AML-193 (cell line): ENCODE measurements at regions not wholly inside any gene's neighbourhood (a gene's known extent, or its start where the extent isn't known, plus 50 kb on each side); places are given as distances from the start of the nearest gene placed in this dataset.

ENCODE experiments used
- DNase-seq, 2 experiments: peaks; one replicate each; lab custom pipeline; 2025; lab: John Stamatoyannopoulos, UW

- DNase-seq: no peak
Observed at GRCh38 chr6:41429506-41430504, 94.4 kb downstream of the NCR2 start.

DNA sequence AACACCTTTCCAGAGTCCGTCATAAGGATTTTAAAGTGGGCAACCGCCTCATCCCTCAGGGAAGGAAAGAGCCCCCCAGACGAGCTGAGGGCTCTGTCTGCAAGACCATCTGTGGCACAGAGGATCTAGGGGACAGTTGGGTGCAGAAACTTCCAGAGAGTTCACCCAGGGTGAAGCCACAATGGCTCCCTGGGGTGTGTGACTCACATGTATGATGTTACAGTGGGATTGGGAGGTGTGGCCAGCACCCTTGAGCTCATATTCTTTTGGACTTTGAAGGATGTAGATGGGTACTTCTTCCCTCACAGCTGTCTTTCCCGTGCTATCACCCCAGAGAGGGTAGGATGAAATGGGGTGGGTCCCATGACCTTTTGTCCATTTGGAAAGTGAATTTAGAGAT is 95.5 kb downstream of the NCR2 start:
- no peak for DNase-seq

DNA sequence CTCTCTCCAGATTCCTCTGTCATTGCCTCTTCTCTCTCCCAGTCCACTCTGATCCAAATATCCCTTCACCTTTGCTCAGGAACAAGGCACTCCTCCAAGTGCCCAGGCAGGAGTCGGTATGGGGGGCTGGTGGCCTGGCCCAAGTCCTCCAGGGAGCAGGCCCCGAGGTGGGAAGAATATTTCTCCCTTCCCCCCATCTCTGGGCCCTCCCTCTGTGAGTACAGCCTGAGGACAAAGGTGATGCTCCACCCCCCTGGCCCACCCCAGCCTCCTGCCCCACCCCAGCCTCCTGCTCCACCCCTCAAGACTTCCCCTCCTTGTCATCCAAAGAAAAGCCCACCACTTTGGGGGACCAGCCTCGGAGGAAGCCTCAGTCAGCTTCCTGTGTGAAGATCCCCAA is 96.9 kb downstream of the NCR2 start:
- DNase-seq: no peak

- no peak for DNase-seq
Observed at GRCh38 chr6:41434803-41435481, 99.5 kb downstream of the NCR2 start.

DNA sequence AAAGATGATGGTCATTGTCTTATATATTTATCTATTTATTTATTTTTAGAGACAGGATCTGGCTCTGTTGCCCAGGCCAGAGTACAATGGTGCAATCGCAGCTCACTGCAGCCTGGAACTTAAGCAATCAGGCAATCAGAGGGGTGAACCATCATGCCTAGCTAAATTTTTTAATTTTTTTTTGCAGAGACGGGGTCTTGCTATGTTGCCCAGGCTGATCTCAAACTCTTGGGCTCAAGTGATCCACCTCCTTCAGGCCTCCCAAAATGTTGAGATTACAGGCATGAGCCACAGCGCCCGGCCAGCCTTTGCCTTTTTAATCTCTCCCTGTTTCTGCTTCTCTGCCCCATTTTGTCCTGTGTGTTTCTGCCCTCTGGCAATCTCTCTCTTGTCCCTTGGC is 102.2 kb downstream of the NCR2 start:
- no peak for DNase-seq

- no peak for DNase-seq
Observed at GRCh38 chr6:41438746-41439145, 103.3 kb downstream of the NCR2 start.

DNA sequence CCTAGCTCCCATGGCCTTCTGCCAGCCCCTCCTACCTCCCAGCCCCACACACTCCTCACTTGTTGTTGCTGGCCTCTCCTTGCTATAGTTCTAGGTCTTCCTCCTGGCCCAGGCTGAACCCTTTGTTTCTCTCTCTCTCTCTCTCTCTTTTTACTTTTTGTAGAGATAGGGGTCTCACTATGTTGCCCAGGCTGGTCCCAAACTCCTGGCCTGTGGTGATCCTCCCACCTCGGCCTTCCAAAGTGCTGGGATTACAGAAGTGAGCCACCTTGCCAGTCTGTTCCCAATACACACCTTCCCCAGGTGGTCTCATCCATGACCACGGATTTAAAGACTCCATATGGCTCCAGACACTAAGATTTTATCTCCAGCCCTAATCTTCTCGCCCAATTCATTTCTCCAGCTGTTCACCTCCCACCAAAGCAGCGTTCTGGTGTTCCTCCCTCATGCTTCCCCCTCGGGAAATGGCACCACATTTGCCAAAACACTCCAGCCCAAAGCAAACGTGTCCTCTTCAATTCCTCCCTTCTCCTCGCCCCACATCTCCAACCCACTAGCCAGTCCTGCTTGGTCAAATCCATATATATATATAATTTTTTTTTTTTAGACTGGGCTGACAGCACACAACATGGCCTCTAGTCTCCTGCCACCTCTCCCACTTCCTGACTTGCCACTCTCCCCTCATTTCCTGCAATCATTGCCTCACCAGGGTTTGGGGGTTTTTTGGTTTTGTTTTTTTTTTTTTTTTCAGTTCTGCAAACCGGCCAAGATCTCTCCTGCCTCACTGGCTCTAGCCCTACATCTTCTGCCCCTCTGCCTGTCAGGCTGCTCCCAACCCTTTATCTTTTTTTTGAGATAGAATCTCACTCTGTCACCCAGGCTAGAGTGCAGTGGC is 104.4 kb downstream of the NCR2 start:
- DNase-seq: peak; percentile 65 to 80

GRCh38 chr6:41440958-41441357 is 105.2 kb upstream of the FOXP4 start:
- no peak for DNase-seq

DNA sequence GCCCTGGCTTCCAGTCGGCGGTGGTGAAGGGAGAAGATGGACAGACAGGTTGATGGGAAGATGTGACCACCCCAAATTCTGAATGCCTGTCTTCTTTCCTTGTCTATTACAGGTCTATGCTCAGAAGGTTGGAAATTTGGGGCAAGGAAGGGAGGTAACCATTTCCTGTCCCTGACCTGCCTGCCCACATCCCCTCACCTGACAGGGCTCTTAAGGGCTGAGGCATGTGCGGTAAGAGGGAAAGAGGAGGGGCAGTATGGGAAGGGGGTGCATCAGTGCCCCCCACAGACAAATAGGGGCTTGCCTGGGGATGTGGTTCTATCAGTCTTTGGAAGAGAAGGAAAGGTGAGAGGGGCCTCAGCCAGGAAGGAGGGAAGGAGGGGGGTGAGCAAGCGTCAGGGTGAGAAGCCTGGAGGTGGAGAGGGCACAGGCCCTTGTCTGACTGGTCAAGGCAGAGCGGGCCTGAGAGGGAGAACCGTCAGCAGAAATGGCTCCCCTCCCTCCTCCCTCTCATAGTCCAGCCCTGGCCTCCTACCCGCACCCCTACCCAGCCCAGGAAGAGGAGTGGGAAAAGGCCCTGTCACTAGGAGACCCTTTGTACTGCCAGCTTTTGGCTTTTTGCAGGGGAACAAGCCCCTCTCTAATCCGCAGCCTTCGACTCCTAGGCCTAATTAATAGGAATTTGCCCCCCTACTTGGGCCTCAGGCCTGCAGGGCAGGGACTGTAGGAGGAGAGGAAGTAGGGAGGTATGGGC is 104.4 kb upstream of the FOXP4 start:
- no peak for DNase-seq

- DNase-seq: no peak
Observed at GRCh38 chr6:41442352-41442672, 103.9 kb upstream of the FOXP4 start.

DNA sequence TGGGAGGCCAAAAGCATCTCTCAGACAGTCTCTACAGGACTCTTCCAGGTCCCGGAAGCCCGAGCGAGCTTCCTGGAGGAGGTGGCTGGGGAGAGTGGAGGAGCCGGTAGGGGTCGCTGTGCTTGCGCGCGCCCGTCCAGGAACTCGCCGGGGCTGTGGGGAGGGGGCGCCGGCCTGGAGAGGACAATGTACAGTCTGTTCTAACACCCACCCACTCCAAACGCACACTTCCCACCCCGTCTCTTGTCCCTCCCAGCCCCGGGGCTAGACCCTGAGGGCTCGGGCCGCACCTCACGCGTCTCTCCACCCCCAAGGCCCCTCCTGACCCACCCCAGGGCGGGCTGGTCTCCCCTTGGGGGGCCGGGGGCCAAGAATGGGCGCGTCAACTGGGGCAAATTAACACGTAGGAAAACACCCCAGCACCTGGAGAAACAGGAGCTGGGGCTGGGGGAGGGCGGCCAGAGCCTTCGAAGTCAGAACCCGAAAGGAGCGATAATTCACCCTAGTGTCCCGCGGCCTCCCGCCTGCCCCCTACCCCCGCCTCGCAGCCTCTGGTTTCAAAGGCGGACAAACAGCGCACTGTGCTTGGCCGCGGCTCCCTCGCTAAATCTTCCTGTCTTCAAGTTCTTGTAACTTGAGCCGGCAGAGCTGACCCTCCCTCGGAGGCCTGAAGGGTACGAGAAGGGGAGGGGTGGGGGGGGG is 103.2 kb upstream of the FOXP4 start:
- DNase-seq: no peak

DNA sequence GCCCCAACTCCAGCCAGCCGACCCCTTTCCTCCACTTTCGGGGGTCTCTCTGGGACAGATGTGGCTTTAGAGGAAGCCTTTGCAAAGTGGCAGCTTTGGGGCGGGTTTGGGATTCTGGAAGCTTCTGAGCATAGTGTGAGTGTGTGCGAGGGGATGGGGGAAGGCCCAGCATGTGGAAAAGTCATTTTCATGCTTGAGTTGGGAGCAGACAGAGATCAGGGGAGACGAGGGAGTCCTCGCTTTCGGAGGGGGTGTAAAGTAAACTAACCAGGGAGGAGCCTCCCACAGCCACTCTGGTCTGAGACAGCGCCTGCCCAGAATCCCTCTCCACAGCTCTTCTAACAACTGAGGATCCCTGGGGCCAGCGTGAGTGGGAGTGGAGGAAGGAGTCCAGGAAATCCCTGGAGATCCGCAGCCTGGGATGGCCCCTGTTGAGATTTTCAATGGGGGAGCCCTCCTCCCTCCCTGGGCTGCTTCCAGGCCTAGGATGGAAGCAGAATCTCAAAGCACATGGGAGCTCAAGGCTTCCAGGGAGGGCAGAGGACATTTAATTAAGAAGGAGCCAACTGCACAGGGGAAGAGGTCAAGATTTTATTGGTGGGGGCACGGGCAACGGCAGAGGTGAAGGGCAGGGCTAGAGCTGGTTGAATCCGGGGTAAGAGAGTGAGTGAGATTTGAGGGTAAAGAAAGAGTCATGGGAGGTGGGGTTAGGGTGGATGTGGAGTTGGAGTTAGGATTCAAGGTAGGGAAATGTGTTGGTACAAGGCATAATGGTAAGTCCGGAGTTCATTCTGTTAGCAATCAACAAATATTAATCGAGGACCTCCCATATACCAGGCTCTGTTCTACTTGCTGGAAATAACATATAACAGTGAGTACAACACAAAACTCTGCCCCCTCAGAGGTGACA is 102.3 kb upstream of the FOXP4 start:
- no peak for DNase-seq

DNA sequence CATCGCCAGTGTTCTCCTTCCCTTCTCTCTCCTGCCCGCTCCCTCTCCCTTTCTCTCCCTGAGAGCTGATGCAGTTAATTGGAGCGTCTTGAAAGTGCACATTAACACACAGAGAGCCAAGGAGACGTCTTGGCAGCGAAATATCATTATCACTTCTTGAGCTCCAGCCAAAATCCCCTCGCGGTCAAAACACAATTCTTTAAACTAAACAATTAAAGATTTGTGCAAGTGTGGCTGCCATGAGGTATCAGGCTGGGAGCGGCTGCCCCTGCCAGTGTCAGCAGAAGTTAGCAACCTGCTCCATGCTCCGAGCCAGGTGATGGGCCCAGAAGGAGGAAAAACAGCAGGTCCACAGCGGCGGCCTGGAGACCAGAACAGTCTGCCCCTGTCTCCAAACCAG is 100.9 kb upstream of the FOXP4 start:
- no peak for DNase-seq

DNA sequence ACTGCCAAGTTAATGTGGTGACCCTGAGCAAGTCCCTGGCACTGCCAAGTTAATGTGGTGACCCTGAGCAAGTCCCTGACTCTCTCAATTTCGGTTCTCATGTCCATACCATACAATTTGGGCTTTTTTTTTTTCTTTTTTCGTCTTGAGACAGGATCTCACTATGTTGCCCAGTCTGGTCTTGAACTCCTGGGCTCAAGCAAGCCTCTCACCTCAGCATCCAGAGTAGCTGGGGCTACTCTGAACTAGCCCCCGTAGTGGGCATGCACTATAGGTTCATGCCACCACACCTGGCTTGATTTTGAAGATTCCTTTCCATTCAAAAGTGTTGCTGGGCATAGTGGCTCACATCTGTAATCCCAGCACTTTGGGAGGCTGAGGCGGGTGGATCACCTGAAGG is 100.0 kb upstream of the FOXP4 start:
- no peak for DNase-seq

GRCh38 chr6:41446907-41447545 is 99.2 kb upstream of the FOXP4 start:
- DNase-seq: no peak

- no peak for DNase-seq
Observed at GRCh38 chr6:41448256-41448655, 97.9 kb upstream of the FOXP4 start.

GRCh38 chr6:41449399-41450245 is 96.6 kb upstream of the FOXP4 start:
- no peak for DNase-seq

- no peak for DNase-seq
Observed at GRCh38 chr6:41450581-41450980, 95.6 kb upstream of the FOXP4 start.

- DNase-seq: no peak
Observed at GRCh38 chr6:41451039-41451438, 95.1 kb upstream of the FOXP4 start.
